ENCODE measurements at regions not wholly inside any gene's neighbourhood (a gene's known extent, or its start where the extent isn't known, plus 50 kb on each side); places are given as distances from the start of the nearest gene placed in this dataset.

GRCh38 chr10:106224676-106225075 lies 939.8 kb downstream of the SORCS1 start:
- TF ChIP-seq EZH2phosphoT487 (IDR thresholded peaks at IDR 0.05; ENCODE audit: borderline replicate concordance, low read length) (no peak), CTCF (IDR thresholded peaks at IDR 0.05; ENCODE audit: low read depth, low read length, poor library complexity, severe bottlenecking) (no peak)
- no peaks in the 10 kb centered on the region for H3K27me3 ChIP-seq (ENCODE audit: control insufficient read depth, low read length)

GRCh38 chr10:106217627-106218026 lies 946.9 kb downstream of the SORCS1 start:
- H3K4me3 ChIP-seq (ENCODE audit: low read length): no peak overlapping the region
- H3K27ac ChIP-seq (ENCODE audit: low read depth, low read length): no peak overlapping the region
- no peaks in the 10 kb centered on the region for H4K20me1 ChIP-seq (ENCODE audit: control insufficient read depth, insufficient read depth, low read depth, low read length)
- no peaks in the 10 kb centered on the region for H3K4me1 ChIP-seq (ENCODE audit: control insufficient read depth, low read length)
- no peaks in the 10 kb centered on the region for H3F3A ChIP-seq (ENCODE audit: control insufficient read depth, insufficient read depth)
- H3K4me2 ChIP-seq (ENCODE audit: low read length): no peak overlapping the region
- no peaks in the 10 kb centered on the region for H3K9me2 ChIP-seq (replicated peaks; ENCODE audit: control insufficient read depth, low read length)
- H3K36me3 ChIP-seq (ENCODE audit: control insufficient read depth, low read length): no peaks in the 10 kb centered on the region
- no peaks in the 10 kb centered on the region for H3K79me2 ChIP-seq (ENCODE audit: control insufficient read depth, low read length)
- H3K9me3 ChIP-seq (ENCODE audit: control insufficient read depth, insufficient read depth, low read length): no peaks in the 10 kb centered on the region
- no peaks in the 10 kb centered on the region for H3K27me3 ChIP-seq (ENCODE audit: control insufficient read depth, low read length)
- TF ChIP-seq CTCF (IDR thresholded peaks at IDR 0.05; ENCODE audit: low read depth, low read length, poor library complexity, severe bottlenecking) (no peak), EZH2phosphoT487 (IDR thresholded peaks at IDR 0.05; ENCODE audit: borderline replicate concordance, low read length) (no peak)

More at GRCh38 chr10:106224676-106225075, 939.8 kb downstream of the SORCS1 start:
- Histone ChIP-seq H3K9me2 (replicated peaks; ENCODE audit: control insufficient read depth, low read length) (no peaks in the 10 kb centered on the region), H3K4me2 (ENCODE audit: low read length) (no peak overlapping the region), H3F3A (ENCODE audit: control insufficient read depth, insufficient read depth) (no peaks in the 10 kb centered on the region), H4K20me1 (ENCODE audit: control insufficient read depth, insufficient read depth, low read depth, low read length) (no peaks in the 10 kb centered on the region), H3K36me3 (ENCODE audit: control insufficient read depth, low read length) (no peaks in the 10 kb centered on the region), H3K4me1 (ENCODE audit: control insufficient read depth, low read length) (no peaks in the 10 kb centered on the region), H3K4me3 (ENCODE audit: low read length) (no peak overlapping the region), H3K9me3 (ENCODE audit: control insufficient read depth, insufficient read depth, low read length) (no peaks in the 10 kb centered on the region), H3K79me2 (ENCODE audit: control insufficient read depth, low read length) (no peaks in the 10 kb centered on the region), H3K27ac (ENCODE audit: low read depth, low read length) (no peak overlapping the region)

- Histone ChIP-seq H3K79me2 (ENCODE audit: control insufficient read depth, low read length) (no peaks in the 10 kb centered on the region), H3K9me2 (replicated peaks; ENCODE audit: control insufficient read depth, low read length) (no peaks in the 10 kb centered on the region), H3K9me3 (ENCODE audit: control insufficient read depth, insufficient read depth, low read length) (no peaks in the 10 kb centered on the region), H3F3A (ENCODE audit: control insufficient read depth, insufficient read depth) (no peaks in the 10 kb centered on the region), H3K4me3 (ENCODE audit: low read length) (no peak overlapping the region), H3K27ac (ENCODE audit: low read depth, low read length) (no peak overlapping the region), H3K4me2 (ENCODE audit: low read length) (no peak overlapping the region), H3K36me3 (ENCODE audit: control insufficient read depth, low read length) (no peaks in the 10 kb centered on the region), H3K4me1 (ENCODE audit: control insufficient read depth, low read length) (no peaks in the 10 kb centered on the region), H4K20me1 (ENCODE audit: control insufficient read depth, insufficient read depth, low read depth, low read length) (no peaks in the 10 kb centered on the region), H3K27me3 (ENCODE audit: control insufficient read depth, low read length) (no peaks in the 10 kb centered on the region)
- TF ChIP-seq CTCF (IDR thresholded peaks at IDR 0.05; ENCODE audit: low read depth, low read length, poor library complexity, severe bottlenecking) (no peak), EZH2phosphoT487 (IDR thresholded peaks at IDR 0.05; ENCODE audit: borderline replicate concordance, low read length) (no peak)
Observed at GRCh38 chr10:106216085-106216484, 948.4 kb downstream of the SORCS1 start.

GRCh38 chr10:106214243-106214642 lies 950.3 kb downstream of the SORCS1 start:
- Histone ChIP-seq H4K20me1 (ENCODE audit: control insufficient read depth, insufficient read depth, low read depth, low read length) (no peaks in the 10 kb centered on the region), H3K27me3 (ENCODE audit: control insufficient read depth, low read length) (no peaks in the 10 kb centered on the region), H3F3A (ENCODE audit: control insufficient read depth, insufficient read depth) (no peaks in the 10 kb centered on the region), H3K4me1 (ENCODE audit: control insufficient read depth, low read length) (no peaks in the 10 kb centered on the region), H3K36me3 (ENCODE audit: control insufficient read depth, low read length) (no peaks in the 10 kb centered on the region), H3K4me2 (ENCODE audit: low read length) (no peak overlapping the region), H3K9me2 (replicated peaks; ENCODE audit: control insufficient read depth, low read length) (no peaks in the 10 kb centered on the region), H3K4me3 (ENCODE audit: low read length) (no peak overlapping the region), H3K9me3 (ENCODE audit: control insufficient read depth, insufficient read depth, low read length) (no peaks in the 10 kb centered on the region), H3K27ac (ENCODE audit: low read depth, low read length) (no peak overlapping the region), H3K79me2 (ENCODE audit: control insufficient read depth, low read length) (no peaks in the 10 kb centered on the region)
- no peak for TF ChIP-seq EZH2phosphoT487 (IDR thresholded peaks at IDR 0.05; ENCODE audit: borderline replicate concordance, low read length)
- no peak for TF ChIP-seq CTCF (IDR thresholded peaks at IDR 0.05; ENCODE audit: low read depth, low read length, poor library complexity, severe bottlenecking)
